Ishikawa (cell line): ENCODE measurements at regions not wholly inside any gene's neighbourhood (a gene's known extent, or its start where the extent isn't known, plus 50 kb on each side); places are given as distances from the start of the nearest gene placed in this dataset.

ENCODE experiments used
- CEBPB ChIP-seq: IDR thresholded peaks from 2 replicates; pipeline ENCODE4 v1.6.1; 2012
- CREB1 ChIP-seq: IDR thresholded peaks from 2 replicates; pipeline ENCODE4 v1.6.1; 2012; ENCODE audit warnings: low read depth
- EGR1 ChIP-seq: IDR thresholded peaks from 2 replicates; pipeline ENCODE4 v1.6.1; 2012
- EP300 ChIP-seq: IDR thresholded peaks from 2 replicates; pipeline ENCODE4 v1.6.1; 2012; ENCODE audit warnings: borderline replicate concordance
- FOXM1 ChIP-seq: IDR thresholded peaks from 2 replicates; pipeline ENCODE4 v1.6.1; 2012; ENCODE audit warnings: low read depth, borderline replicate concordance
- NFIC ChIP-seq: IDR thresholded peaks from 2 replicates; pipeline ENCODE4 v1.6.1; 2012
- RAD21 ChIP-seq: IDR thresholded peaks from 2 replicates; pipeline ENCODE4 v1.6.1; 2012; ENCODE audit warnings: low read depth
- REST ChIP-seq: IDR thresholded peaks from 2 replicates; pipeline ENCODE4 v1.6.1; 2012; ENCODE audit warnings: low read depth, mild to moderate bottlenecking
- TAF1 ChIP-seq: IDR thresholded peaks from 2 replicates; pipeline ENCODE4 v1.6.1; 2012; ENCODE audit warnings: low read depth, mild to moderate bottlenecking
- TCF12 ChIP-seq: IDR thresholded peaks from 2 replicates; pipeline ENCODE4 v1.6.1; 2012; ENCODE audit warnings: low read depth
- TEAD4 ChIP-seq: IDR thresholded peaks from 2 replicates; pipeline ENCODE4 v1.6.1; 2012
- YY1 ChIP-seq: IDR thresholded peaks from 2 replicates; pipeline ENCODE4 v1.6.1; 2012; ENCODE audit warnings: low read depth
- ZBTB7A ChIP-seq: IDR thresholded peaks from 2 replicates; pipeline ENCODE4 v1.6.1; 2012; ENCODE audit warnings: low read depth
- TF ChIP-seq, protein P1 (sequence below): IDR thresholded peaks from 2 replicates; pipeline ENCODE4 v1.6.1; 2012
- TF ChIP-seq, protein P2 (sequence below): IDR thresholded peaks from 2 replicates; pipeline ENCODE4 v1.6.1; 2012

GRCh38 chr7:22586786-22587140, 86.8 kb upstream of the STEAP1B start:
- TF ChIP-seq CREB1: no peak
- no peak for TF ChIP-seq TCF12
- TF ChIP-seq TEAD4: peak; percentile 93
- no peak for TF ChIP-seq CEBPB
- no peak for TF ChIP-seq EGR1
- no peak for TF ChIP-seq TAF1
- TF ChIP-seq, protein P1, sequence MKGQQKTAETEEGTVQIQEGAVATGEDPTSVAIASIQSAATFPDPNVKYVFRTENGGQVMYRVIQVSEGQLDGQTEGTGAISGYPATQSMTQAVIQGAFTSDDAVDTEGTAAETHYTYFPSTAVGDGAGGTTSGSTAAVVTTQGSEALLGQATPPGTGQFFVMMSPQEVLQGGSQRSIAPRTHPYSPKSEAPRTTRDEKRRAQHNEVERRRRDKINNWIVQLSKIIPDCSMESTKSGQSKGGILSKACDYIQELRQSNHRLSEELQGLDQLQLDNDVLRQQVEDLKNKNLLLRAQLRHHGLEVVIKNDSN: no peak
- TF ChIP-seq RAD21: peak; percentile 24; the same call in 1 of the 2 replicates
- no peak for TF ChIP-seq EP300
- TF ChIP-seq YY1: no peak
- TF ChIP-seq REST: no peak
- TF ChIP-seq ZBTB7A: no peak
- no peak for TF ChIP-seq NFIC
- TF ChIP-seq, protein P2, sequence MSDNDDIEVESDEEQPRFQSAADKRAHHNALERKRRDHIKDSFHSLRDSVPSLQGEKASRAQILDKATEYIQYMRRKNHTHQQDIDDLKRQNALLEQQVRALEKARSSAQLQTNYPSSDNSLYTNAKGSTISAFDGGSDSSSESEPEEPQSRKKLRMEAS: no peak
- TF ChIP-seq FOXM1: no peak

DNA sequence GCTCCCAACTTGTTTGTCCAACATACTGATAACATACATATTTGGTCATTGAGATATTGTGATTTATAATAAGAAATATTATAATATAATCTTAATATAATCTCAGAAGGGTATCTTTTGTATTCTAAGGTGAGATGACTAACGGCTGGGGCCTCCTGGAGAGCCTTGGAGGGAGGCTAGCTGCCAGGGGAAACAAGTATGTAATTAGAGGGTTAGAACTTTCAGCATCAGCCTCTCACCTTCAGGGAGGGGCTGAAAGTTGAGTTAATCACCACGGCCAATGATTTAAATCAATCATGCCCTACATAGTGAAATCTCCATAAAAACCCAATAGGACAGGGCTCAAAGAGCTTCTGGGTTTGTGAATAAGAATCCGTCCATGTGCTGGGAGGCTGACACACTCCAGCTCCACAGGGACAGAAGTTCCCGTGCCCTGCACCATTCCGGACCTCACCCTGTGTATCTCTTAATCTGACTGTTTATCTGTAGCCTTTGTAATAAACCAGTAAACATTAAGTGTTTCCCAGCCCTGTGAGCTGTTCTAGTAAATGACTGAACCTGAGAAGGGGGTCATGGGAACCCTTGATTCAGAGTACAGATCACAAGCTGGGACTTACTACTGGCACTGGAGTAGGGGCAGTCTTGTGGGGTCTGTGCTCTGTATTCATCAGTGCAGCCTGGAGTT, 86.3 kb upstream of the STEAP1B start:
- TF ChIP-seq EGR1: no peak
- TF ChIP-seq NFIC: 0 out of 2 replicates have a peak, but pooled peaks have one; percentile 25
- TF ChIP-seq RAD21: no peak
- no peak for TF ChIP-seq CREB1
- no peak for TF ChIP-seq ZBTB7A

- TF ChIP-seq RAD21 (no peak), TAF1 (no peak), EP300 (no peak), EGR1 (no peak), CREB1 (no peak), TCF12 (no peak)
- TF ChIP-seq, protein P1: no peak
These were observed 84.2 kb upstream of the STEAP1B start for GRCh38 chr7:22584179-22584578.

DNA sequence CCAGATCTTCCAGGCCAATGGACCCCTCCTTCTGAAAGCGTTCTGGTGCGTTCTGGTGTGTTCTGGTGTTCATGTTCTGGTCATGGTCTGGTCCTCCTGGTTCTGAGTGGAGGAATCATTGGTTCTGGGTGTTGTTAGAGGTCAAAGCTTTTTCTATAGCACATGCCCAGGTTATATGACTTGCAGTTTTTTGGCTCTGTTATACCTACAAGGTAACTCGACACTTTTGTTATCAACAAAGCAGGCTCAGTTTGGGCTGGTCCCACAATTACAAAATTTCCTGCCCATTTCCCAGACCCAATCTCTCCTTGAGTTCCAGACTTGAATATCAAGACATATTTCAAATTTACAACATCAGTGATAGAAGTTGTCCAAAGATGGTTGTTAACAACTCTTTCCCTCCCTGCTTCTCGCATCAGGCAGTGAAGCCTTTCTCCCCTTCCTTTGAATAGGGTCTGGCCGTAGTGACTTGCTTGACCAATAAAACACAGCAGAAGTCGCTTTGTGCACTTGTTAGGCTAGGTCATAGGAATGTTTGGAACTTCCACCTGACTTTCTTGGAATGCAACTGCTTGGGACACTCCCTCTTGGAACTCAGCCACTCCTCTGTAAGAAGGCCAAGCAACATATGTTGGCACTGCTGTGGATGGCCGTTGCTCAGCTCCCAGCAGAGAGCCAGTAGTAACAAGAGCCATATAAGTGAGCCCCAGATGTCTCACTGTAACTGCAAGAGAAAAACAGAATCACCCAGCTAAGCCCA, 83.1 kb upstream of the STEAP1B start:
- peak; percentile 86 for TF ChIP-seq EP300
- TF ChIP-seq TEAD4: peak; percentile 99
- peak; percentile 60 for TF ChIP-seq CEBPB
- TF ChIP-seq TCF12: peak; percentile 88
- no peak for TF ChIP-seq CREB1
- TF ChIP-seq FOXM1: peak; percentile 76; the same call in 1 of the 2 replicates
- peak; percentile 97 for TF ChIP-seq NFIC
- peak; percentile 25; the same call in 1 of the 2 replicates for TF ChIP-seq RAD21
- TF ChIP-seq, protein P1: peak; percentile 64
- TF ChIP-seq TAF1: no peak
- TF ChIP-seq, protein P2: peak; percentile 71

- TF ChIP-seq RAD21 (no peak), EP300 (no peak), REST (no peak), CREB1 (no peak), ZBTB7A (no peak), YY1 (no peak), NFIC (no peak), TEAD4 (no peak), CEBPB (no peak), FOXM1 (no peak), TCF12 (no peak), TAF1 (no peak), EGR1 (no peak)
- TF ChIP-seq, protein P1: no peak
- TF ChIP-seq, protein P2: no peak
These were observed 81.1 kb upstream of the STEAP1B start for GRCh38 chr7:22581099-22581498.
